Neural progenitor cell (in vitro differentiated cells): ENCODE measurements at regions not wholly inside any gene's neighbourhood (a gene's known extent, or its start where the extent isn't known, plus 50 kb on each side); places are given as distances from the start of the nearest gene placed in this dataset.

Source experiments
- DNase-seq: peaks from one replicate; pipeline ENCODE4 v3.0.0-alpha.2; 2016; ENCODE audit warnings: low spot score
- H2AFZ ChIP-seq: fragments of 200-600 bp; sonication (generic); replicated peaks from 2 replicates; pipeline ENCODE4 v1.6.1; 2016; ENCODE audit warnings: antibody characterized with exemption
- H3F3A ChIP-seq: fragments of 200-600 bp; sonication (generic); 2 replicates; pipeline ENCODE4 v1.6.1; 2016; ENCODE audit warnings: antibody characterized with exemption, low read depth
- H3K27ac ChIP-seq: fragments of 200-600 bp; sonication (generic); 2 replicates; pipeline ENCODE4 v1.5.1; 2016; ENCODE audit warnings: mild to moderate bottlenecking
- H3K27me3 ChIP-seq: fragments of 200-600 bp; sonication (generic); 2 replicates; pipeline ENCODE4 v1.6.1; 2016; ENCODE audit warnings: mild to moderate bottlenecking, moderate library complexity
- H3K36me3 ChIP-seq: fragments of 200-600 bp; sonication (generic); 2 replicates; pipeline ENCODE4 v1.5.1; 2016
- H3K4me1 ChIP-seq: fragments of 200-600 bp; sonication (generic); 2 replicates; pipeline ENCODE4 v1.6.1; 2016; ENCODE audit warnings: mixed run types
- H3K4me2 ChIP-seq: fragments of 200-600 bp; sonication (generic); 2 replicates; pipeline ENCODE4 v1.6.1; 2016
- H3K4me3 ChIP-seq: fragments of 200-600 bp; sonication (generic); 2 replicates; pipeline ENCODE4 v1.5.1; 2016
- H3K79me2 ChIP-seq: fragments of 200-600 bp; sonication (generic); 2 replicates; pipeline ENCODE4 v1.6.1; 2016; ENCODE audit warnings: low read depth
- H3K9ac ChIP-seq: fragments of 200-600 bp; sonication (generic); 2 replicates; pipeline ENCODE4 v1.6.1; 2016
- H3K9me3 ChIP-seq: fragments of 200-600 bp; sonication (generic); 2 replicates; pipeline ENCODE4 v1.5.1; 2016; ENCODE audit warnings: low read depth
- H4K20me1 ChIP-seq: fragments of 200-600 bp; sonication (generic); 2 replicates; pipeline ENCODE4 v1.6.1; 2016; ENCODE audit warnings: low read depth
- H3K27ac Mint-ChIP-seq: 3 replicates; pipeline ENCODE4 v1.8.0; 2021; ENCODE audit warnings: mixed read lengths
- H3K27me3 Mint-ChIP-seq: 2 replicates; pipeline ENCODE4 v1.8.0; 2022; ENCODE audit warnings: low read depth, mild to moderate bottlenecking, inconsistent platforms, moderate library complexity, mixed read lengths; ENCODE audit not compliant: insufficient read depth
- H3K36me3 Mint-ChIP-seq: 3 replicates; pipeline ENCODE4 v1.8.0; 2021; ENCODE audit warnings: mixed read lengths
- H3K4me1 Mint-ChIP-seq: 3 replicates; pipeline ENCODE4 v1.8.0; 2021; ENCODE audit warnings: mixed read lengths
- H3K4me3 Mint-ChIP-seq: 3 replicates; pipeline ENCODE4 v1.8.0; 2021; ENCODE audit warnings: mild to moderate bottlenecking, moderate library complexity, mixed read lengths
- H3K9me3 Mint-ChIP-seq: 3 replicates; pipeline ENCODE4 v1.8.0; 2020; ENCODE audit warnings: mixed read lengths
- EZH2 ChIP-seq: fragments of 200-600 bp; sonication (generic); IDR thresholded peaks from 2 replicates; pipeline ENCODE4 v1.6.1; 2017; ENCODE audit warnings: antibody characterized with exemption, mild to moderate bottlenecking, moderate library complexity
- EZH2phosphoT487 ChIP-seq: fragments of 200-600 bp; sonication (generic); IDR thresholded peaks from 2 replicates; pipeline ENCODE4 v1.6.1; 2017; ENCODE audit warnings: antibody characterized with exemption
- TF ChIP-seq, protein P1 (sequence below): fragments of 200-600 bp; sonication (generic); IDR thresholded peaks from 2 replicates; pipeline ENCODE4 v1.5.1; 2017; ENCODE audit warnings: antibody characterized with exemption, mild to moderate bottlenecking

DNA sequence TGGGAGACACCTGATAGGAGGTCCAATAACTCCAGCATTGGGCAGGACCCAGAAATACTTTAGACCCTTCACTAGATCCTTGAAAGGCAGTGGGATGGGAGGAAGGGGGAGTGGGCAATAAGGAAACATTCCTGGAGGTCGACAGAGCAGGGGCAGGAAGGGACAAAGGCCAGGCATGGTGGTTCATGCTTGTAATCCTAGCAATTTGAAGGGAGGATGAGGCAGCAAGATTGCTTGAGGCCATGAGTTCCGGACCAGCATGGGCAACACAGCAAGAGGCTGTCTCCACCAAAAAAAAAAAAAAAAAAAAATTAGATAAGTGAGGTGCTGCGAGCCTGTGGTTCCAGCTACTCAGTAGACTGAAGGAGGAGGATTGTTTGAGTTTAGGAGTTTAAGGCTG lies 134.9 kb downstream of the JCAD start:
- no peaks in the 10 kb centered on the region for H3K79me2 ChIP-seq
- peaks cover 6% of the 10 kb centered on the region for H3K36me3 Mint-ChIP-seq
- peaks cover 30% of the 10 kb centered on the region for H3K9me3 Mint-ChIP-seq
- H3K4me1 ChIP-seq: peaks cover 8% of the 10 kb centered on the region
- TF ChIP-seq EZH2phosphoT487 (no peak), EZH2 (no peak)
- TF ChIP-seq, protein P1, sequence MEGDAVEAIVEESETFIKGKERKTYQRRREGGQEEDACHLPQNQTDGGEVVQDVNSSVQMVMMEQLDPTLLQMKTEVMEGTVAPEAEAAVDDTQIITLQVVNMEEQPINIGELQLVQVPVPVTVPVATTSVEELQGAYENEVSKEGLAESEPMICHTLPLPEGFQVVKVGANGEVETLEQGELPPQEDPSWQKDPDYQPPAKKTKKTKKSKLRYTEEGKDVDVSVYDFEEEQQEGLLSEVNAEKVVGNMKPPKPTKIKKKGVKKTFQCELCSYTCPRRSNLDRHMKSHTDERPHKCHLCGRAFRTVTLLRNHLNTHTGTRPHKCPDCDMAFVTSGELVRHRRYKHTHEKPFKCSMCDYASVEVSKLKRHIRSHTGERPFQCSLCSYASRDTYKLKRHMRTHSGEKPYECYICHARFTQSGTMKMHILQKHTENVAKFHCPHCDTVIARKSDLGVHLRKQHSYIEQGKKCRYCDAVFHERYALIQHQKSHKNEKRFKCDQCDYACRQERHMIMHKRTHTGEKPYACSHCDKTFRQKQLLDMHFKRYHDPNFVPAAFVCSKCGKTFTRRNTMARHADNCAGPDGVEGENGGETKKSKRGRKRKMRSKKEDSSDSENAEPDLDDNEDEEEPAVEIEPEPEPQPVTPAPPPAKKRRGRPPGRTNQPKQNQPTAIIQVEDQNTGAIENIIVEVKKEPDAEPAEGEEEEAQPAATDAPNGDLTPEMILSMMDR: no peak
- H3F3A ChIP-seq: no peaks in the 10 kb centered on the region
- H3K4me2 ChIP-seq: no peak overlapping the region
- H3K36me3 ChIP-seq: no peaks in the 10 kb centered on the region
- no peak overlapping the region for H3K27ac ChIP-seq
- no peak overlapping the region for H3K9ac ChIP-seq
- H3K4me3 ChIP-seq: no peak overlapping the region
- H3K27me3 ChIP-seq: no peaks in the 10 kb centered on the region
- no peaks in the 10 kb centered on the region for H3K9me3 ChIP-seq
- peak overlapping the region; percentile 20 for H3K27ac Mint-ChIP-seq
- H3K4me3 Mint-ChIP-seq: no peak overlapping the region
- DNase-seq: no peak
- H4K20me1 ChIP-seq: no peaks in the 10 kb centered on the region
- H2AFZ ChIP-seq: no peak overlapping the region
- H3K27me3 Mint-ChIP-seq: peaks cover 13% of the 10 kb centered on the region
- H3K4me1 Mint-ChIP-seq: peaks cover 49% of the 10 kb centered on the region

DNA sequence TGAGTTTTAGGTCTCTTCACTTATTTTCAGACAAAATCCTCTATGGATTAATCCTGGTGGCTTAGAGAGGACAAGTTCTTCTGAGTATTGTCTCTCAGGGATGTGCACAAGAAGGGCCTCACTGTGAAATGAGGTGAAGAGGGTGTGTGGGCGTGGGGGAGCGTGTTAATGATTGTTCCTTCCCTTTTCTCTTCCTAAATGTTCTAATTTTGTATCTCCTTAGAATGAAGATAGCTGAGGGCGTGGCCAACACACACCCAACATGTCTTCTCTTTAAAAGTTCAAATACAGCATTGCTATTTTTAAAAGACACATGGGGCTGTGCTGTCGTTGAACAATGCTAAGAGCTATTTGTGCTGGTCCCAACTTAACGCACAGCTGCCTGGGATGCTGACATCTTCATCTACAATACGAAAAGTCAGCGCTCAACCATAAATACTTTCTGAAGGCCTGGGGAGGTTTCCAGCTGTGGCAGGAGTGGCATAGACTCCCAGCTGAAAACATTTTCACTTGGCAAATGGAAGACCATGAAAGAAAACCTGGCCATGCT lies 135.9 kb downstream of the JCAD start:
- H2AFZ ChIP-seq: no peak overlapping the region
- Mint-ChIP-seq H3K27me3 (peaks cover 13% of the 10 kb centered on the region), H3K9me3 (peaks cover 25% of the 10 kb centered on the region), H3K36me3 (peaks cover 2% of the 10 kb centered on the region), H3K4me3 (no peak overlapping the region), H3K27ac (no peak overlapping the region), H3K4me1 (peaks cover 49% of the 10 kb centered on the region)
- H3K9me3 ChIP-seq: no peaks in the 10 kb centered on the region
- H3K4me2 ChIP-seq: no peak overlapping the region
- H3F3A ChIP-seq: no peaks in the 10 kb centered on the region
- H3K27me3 ChIP-seq: no peaks in the 10 kb centered on the region
- no peak overlapping the region for H3K9ac ChIP-seq
- no peaks in the 10 kb centered on the region for H3K79me2 ChIP-seq
- no peak for TF ChIP-seq EZH2phosphoT487
- no peak for DNase-seq
- H3K27ac ChIP-seq: no peak overlapping the region
- H3K4me1 ChIP-seq: peaks cover 8% of the 10 kb centered on the region
- H3K4me3 ChIP-seq: no peak overlapping the region
- no peaks in the 10 kb centered on the region for H3K36me3 ChIP-seq
- no peaks in the 10 kb centered on the region for H4K20me1 ChIP-seq

DNA sequence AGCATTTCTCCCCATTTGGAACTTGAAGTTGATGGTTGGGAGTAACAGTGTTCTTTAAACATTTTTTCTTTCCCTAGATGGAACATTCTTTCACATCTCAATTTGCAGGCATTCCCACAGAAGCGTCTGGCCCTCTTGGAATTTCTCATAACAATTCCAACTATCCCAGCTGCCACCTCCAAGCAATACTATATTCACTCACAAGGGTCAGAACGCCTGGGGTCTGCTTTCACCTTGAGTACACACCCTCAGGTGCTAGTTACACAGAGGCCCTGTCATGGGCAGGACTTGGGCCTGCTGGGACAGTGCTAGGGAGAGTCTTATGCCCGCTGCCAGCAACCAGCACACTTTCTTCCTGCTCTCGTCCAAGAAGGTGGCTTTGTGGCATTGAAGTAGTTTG lies 136.5 kb downstream of the JCAD start:
- H3K4me2 ChIP-seq: no peak overlapping the region
- peaks cover 8% of the 10 kb centered on the region for H3K4me1 ChIP-seq
- H3K4me3 Mint-ChIP-seq: no peak overlapping the region
- peaks cover 25% of the 10 kb centered on the region for H3K9me3 Mint-ChIP-seq
- no peak overlapping the region for H3K27ac Mint-ChIP-seq
- H3F3A ChIP-seq: no peaks in the 10 kb centered on the region
- H3K27me3 Mint-ChIP-seq: peaks cover 13% of the 10 kb centered on the region
- H3K36me3 Mint-ChIP-seq: peaks cover 2% of the 10 kb centered on the region
- H4K20me1 ChIP-seq: no peaks in the 10 kb centered on the region
- no peak overlapping the region for H3K4me3 ChIP-seq
- H3K9ac ChIP-seq: no peak overlapping the region
- H2AFZ ChIP-seq: no peak overlapping the region
- no peaks in the 10 kb centered on the region for H3K79me2 ChIP-seq
- no peaks in the 10 kb centered on the region for H3K9me3 ChIP-seq
- no peaks in the 10 kb centered on the region for H3K27me3 ChIP-seq
- DNase-seq: no peak
- no peaks in the 10 kb centered on the region for H3K36me3 ChIP-seq
- no peak overlapping the region for H3K27ac ChIP-seq
- peaks cover 49% of the 10 kb centered on the region for H3K4me1 Mint-ChIP-seq
- TF ChIP-seq EZH2: no peak
- TF ChIP-seq, protein P1: no peak
- TF ChIP-seq EZH2phosphoT487: no peak

DNA sequence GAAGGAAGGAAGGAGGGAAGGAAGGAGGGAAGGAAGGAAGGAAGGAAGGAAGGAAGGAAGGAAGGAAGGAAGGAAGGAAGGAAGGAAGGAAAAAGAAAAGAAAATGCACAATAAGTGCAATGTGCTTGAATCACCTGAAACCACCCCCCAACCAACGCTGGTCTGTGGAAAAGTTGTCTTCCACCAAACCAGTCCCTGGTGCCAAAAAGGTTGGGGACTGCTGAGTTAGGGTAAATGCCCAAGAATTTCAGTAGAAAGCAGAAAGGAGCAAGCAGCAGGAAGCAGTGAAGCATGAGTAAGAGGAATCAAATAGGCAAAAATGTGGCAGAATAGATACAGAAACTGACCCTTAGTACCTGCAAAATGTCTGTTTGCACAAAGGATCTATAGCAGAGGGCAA lies 137.2 kb downstream of the JCAD start:
- Histone ChIP-seq H4K20me1 (no peaks in the 10 kb centered on the region), H3K9ac (no peak overlapping the region), H3K9me3 (no peaks in the 10 kb centered on the region), H3K27ac (no peak overlapping the region), H3K27me3 (no peaks in the 10 kb centered on the region), H3F3A (no peaks in the 10 kb centered on the region), H3K4me1 (peaks cover 8% of the 10 kb centered on the region), H2AFZ (no peak overlapping the region), H3K4me3 (no peak overlapping the region), H3K79me2 (no peaks in the 10 kb centered on the region), H3K4me2 (no peak overlapping the region), H3K36me3 (no peaks in the 10 kb centered on the region)
- Mint-ChIP-seq H3K27ac (no peak overlapping the region), H3K36me3 (peaks cover under 1% of the 10 kb centered on the region), H3K4me1 (peaks cover 45% of the 10 kb centered on the region), H3K27me3 (peaks cover 11% of the 10 kb centered on the region), H3K9me3 (peaks cover 18% of the 10 kb centered on the region), H3K4me3 (no peak overlapping the region)
- no peak for TF ChIP-seq EZH2phosphoT487
- DNase-seq: no peak
